Naive B cell (primary cell): ENCODE measurements at regions not wholly inside any gene's neighbourhood (a gene's known extent, or its start where the extent isn't known, plus 50 kb on each side); places are given as distances from the start of the nearest gene placed in this dataset.
A peak's percentile ranks its signal among the peaks of the same experiment; 100 is the strongest.

Source experiments
- ATAC-seq, 2 donors: fragments of 150-1000 bp; cut with Tn5 transposase; 2 replicates each; pipeline ENCODE4 v1.10.0; 2021; ENCODE audit warnings: low read depth in 2 of 2, mild to moderate bottlenecking in 2 of 2, moderate library complexity in 2 of 2
- DNase-seq: peaks from one replicate; pipeline ENCODE4 v3.0.0; 2022
- H3K27ac Mint-ChIP-seq, 6 donors: one replicate each; pipeline ENCODE4 v1.8.0; 2020 to 2022; ENCODE audit warnings: mild to moderate bottlenecking in 6 of 6, mixed read lengths in 6 of 6, moderate library complexity in 5 of 6, inconsistent platforms in 2 of 6
- H3K27me3 Mint-ChIP-seq, 3 donors: one replicate each; pipeline ENCODE4 v1.8.0; 2021 to 2022; ENCODE audit warnings: mixed read lengths in 3 of 3, mild to moderate bottlenecking in 1 of 3
- H3K36me3 Mint-ChIP-seq, 2 donors: one replicate each; pipeline ENCODE4 v1.8.0; 2020 to 2022; ENCODE audit warnings: mixed read lengths in 2 of 2, inconsistent platforms in 1 of 2, mild to moderate bottlenecking in 1 of 2
- H3K4me1 Mint-ChIP-seq, 3 donors: one replicate each; pipeline ENCODE4 v1.8.0; 2020 to 2022; ENCODE audit warnings: mixed read lengths in 3 of 3, inconsistent platforms in 1 of 3, mild to moderate bottlenecking in 1 of 3, moderate library complexity in 1 of 3
- H3K4me3 Mint-ChIP-seq, 8 donors: one replicate each; pipeline ENCODE4 v1.8.0; 2020 to 2022; ENCODE audit warnings: mild to moderate bottlenecking in 8 of 8, mixed read lengths in 8 of 8, moderate library complexity in 8 of 8, inconsistent platforms in 2 of 8
- H3K9me3 Mint-ChIP-seq, 7 donors: one replicate each; pipeline ENCODE4 v1.8.0; 2020 to 2022; ENCODE audit warnings: mixed read lengths in 7 of 7, mild to moderate bottlenecking in 5 of 7, inconsistent platforms in 2 of 7, moderate library complexity in 1 of 7

DNA sequence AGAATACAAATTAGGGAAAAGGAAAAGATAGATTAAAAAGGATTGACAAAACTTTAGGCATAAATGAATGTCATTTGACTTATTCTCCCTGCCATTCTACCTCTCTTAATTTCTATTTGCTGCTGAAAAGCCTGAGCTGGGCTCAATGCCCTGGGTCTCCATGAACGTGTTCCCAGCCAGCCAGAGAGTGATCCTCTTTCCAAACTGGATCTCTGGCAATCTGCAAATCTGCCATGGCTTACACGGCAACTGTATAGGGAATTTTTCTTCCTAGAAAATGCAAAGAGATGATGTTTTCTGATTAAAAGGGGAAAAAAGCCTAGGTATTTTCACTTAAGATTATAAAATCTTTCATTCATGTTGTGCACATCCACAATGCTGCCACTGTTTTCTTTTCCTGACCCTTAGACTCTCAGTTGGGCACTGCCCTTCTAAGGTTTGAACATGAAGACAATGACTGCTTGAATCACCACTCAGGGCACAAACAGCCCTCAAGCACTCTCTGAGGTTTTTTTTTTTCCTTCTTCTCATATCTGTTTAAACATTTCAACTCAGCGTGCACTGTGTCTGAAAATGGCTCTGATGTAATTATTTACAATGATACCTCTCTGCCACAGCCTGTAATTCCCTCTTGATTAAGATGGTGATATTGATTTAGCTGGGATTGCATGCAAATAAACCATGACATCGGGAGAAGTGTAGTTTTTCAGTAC lies 60.3 kb downstream of the DACT1 start:
- Mint-ChIP-seq H3K4me3 (no peak overlapping the region), H3K27ac (no peak overlapping the region), H3K4me1 (no peaks in the 10 kb centered on the region), H3K36me3 (no peaks in the 10 kb centered on the region), H3K27me3 (no peaks in the 10 kb centered on the region), H3K9me3 (peaks cover 0 to 1% (median 0%) of the 10 kb centered on the region in 7 donors)
- no peak for DNase-seq
- no peak for ATAC-seq

DNA sequence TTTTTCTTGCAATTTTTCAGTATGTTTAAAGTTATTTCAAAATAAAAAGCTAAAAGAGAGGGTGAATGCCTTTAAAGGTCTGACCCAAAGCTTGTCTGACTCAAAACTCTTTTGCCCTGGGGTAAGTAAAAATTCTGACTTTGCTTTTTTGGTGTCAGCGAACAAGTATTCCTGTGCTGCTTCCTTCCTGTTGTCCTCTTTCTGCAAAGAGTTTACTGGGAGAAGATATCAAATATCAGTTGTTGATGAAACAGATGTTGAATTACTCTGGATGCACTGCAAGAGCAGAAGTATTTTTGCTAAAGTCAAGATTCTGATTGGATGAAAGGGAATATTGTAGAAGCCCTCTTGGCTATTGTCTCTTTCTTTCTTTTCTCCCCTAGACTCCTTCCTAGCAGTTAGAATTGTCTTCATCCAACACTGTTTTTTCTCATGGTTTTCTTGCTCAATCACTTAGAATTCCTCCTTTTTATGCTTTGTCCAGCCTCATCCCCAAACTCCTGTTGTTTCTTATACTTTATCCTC lies 62.0 kb downstream of the DACT1 start:
- H3K4me1 Mint-ChIP-seq = no peaks in the 10 kb centered on the region

DNA sequence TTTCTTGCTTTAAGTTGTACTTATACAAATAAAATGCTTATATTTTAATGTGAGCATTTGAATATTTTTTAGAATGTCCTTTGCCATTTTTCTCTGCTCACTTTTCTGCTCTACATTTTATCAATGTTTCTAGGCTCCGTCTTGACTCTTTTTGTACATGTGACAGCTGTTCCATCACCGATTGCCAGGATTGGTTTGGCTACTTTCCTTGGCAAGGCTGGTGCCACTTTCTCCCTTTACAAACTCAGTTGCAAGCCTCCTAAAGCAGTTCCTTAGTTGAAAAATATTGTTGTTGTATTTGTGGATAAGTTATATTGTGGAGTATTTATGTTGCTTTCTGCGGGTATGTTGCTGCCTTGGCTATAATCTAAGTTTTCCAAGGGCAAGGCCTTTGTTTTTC lies 63.4 kb downstream of the DACT1 start:
- Mint-ChIP-seq H3K4me3 (no peak overlapping the region), H3K36me3 (no peaks in the 10 kb centered on the region), H3K27ac (peak overlapping the region in 1 of 6 donors; percentile 13), H3K27me3 (no peaks in the 10 kb centered on the region), H3K9me3 (peaks cover 0 to 1% (median 0%) of the 10 kb centered on the region in 7 donors), H3K4me1 (no peaks in the 10 kb centered on the region)
- DNase-seq (no peak), ATAC-seq (no peak)

More for the DNA sequence above, 62.0 kb downstream of the DACT1 start:
- DNase-seq (no peak), ATAC-seq (no peak)
- H3K36me3 Mint-ChIP-seq = no peaks in the 10 kb centered on the region
- no peak overlapping the region for H3K4me3 Mint-ChIP-seq
- H3K27ac Mint-ChIP-seq = no peak overlapping the region
- H3K27me3 Mint-ChIP-seq = no peaks in the 10 kb centered on the region
- H3K9me3 Mint-ChIP-seq = peaks cover 0 to 1% (median 0%) of the 10 kb centered on the region in 7 donors

DNA sequence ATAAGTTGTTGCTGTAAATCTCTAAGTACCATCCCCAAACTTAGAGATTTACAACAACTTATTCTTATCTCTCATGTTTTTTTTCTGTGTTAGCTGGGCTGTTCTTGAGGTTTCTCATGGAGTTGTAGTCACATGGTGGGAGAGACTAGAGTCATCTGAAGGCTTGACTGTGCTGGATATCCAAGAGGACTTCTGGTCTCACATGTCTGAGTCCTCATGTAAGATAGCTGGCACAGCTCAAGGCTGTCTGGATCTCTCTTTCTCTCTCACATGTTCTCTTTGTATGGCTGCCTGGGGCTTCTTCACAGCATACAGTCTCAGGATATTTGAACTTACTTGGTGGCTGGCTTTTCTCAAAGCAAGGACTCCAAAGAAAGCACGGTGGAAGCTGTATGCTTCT lies 63.8 kb downstream of the DACT1 start:
- peaks cover 0 to 1% (median 0%) of the 10 kb centered on the region in 7 donors for H3K9me3 Mint-ChIP-seq
- DNase-seq = no peak
- no peak for ATAC-seq
- no peak overlapping the region for H3K27ac Mint-ChIP-seq
- no peaks in the 10 kb centered on the region for H3K27me3 Mint-ChIP-seq
- no peak overlapping the region for H3K4me3 Mint-ChIP-seq
- H3K4me1 Mint-ChIP-seq = no peaks in the 10 kb centered on the region
- no peaks in the 10 kb centered on the region for H3K36me3 Mint-ChIP-seq

DNA sequence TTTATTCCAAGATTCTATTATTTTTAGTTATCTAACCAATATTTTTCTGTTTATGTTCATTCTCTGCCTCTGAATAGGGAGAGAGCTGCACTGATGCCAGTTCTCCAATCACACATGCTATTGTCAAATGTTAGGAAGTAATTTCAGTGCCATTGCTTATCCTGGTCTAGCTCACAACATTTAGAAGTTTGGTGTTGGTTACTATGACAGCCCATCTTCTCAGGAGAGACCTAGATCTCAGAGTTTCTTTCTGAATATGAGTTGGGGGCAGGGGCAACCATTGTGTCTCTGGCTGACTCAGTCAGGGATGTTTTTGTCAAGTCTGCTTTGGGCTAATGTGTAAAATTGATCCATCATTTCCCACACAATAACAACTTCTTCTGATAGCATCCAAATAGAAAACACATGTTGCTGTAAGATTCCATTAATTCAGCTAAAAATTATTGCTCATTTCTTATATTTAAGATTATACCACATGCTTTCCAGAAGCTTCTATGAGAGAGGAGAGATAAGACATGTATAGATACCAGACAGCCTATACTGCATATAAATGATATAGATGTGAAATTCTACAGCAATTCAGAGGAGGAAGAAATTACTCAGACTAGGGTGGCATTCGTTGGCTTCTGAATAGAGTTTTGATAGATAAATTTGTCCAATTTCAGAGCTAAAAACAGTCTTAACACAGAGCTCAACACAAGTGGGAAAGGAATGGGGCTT lies 64.8 kb downstream of the DACT1 start:
- H3K4me1 Mint-ChIP-seq = no peaks in the 10 kb centered on the region
- H3K27me3 Mint-ChIP-seq = no peaks in the 10 kb centered on the region
- peaks cover 0 to 1% (median 0%) of the 10 kb centered on the region in 7 donors for H3K9me3 Mint-ChIP-seq
- ATAC-seq = no peak
- H3K27ac Mint-ChIP-seq = no peak overlapping the region
- DNase-seq = no peak
- H3K36me3 Mint-ChIP-seq = no peaks in the 10 kb centered on the region
- H3K4me3 Mint-ChIP-seq = no peak overlapping the region

DNA sequence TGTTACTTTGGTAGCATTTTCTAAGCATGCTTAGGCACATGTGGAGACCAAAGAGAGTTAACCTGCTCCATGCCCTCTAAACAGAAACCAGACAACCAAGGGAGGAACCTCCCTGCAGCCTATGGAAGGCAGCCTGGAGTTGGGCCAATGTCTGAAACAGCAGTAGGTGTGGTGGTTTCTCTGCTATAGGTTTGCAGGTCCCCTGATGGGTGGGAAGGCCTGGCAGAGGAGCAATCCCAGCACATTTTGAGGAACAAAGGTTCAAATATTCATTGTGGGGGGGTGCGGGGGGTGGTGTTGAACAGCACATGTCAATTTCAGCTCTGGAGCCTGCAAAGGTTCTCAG lies 65.4 kb downstream of the DACT1 start:
- Mint-ChIP-seq H3K27me3 (no peaks in the 10 kb centered on the region), H3K27ac (no peak overlapping the region), H3K4me3 (no peak overlapping the region), H3K36me3 (no peaks in the 10 kb centered on the region), H3K4me1 (no peaks in the 10 kb centered on the region), H3K9me3 (peaks cover 0 to 1% (median 0%) of the 10 kb centered on the region in 7 donors)
- ATAC-seq = no peak
- no peak for DNase-seq

DNA sequence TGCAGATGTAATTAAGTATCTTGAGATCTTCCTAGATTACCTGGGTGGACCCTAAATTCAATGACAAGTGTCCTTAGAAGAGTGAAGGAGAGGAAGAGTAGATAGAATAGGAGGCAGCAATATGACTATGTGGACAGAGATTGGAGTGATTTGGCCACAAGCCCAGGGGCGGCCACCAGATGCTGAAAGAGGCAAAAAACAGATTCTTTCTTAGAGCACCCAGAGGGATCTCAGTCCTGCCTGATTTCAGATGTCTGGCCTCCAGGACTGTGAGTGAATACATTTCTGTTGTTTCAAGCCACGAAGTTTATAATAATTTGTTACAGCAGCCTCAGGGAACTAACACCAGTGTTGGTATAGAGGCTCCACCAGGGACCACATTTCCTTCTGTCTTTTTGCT lies 67.3 kb downstream of the DACT1 start:
- Mint-ChIP-seq H3K4me3 (no peak overlapping the region), H3K4me1 (no peaks in the 10 kb centered on the region), H3K9me3 (peaks cover 0 to 1% (median 0%) of the 10 kb centered on the region in 7 donors), H3K27ac (no peak overlapping the region), H3K36me3 (no peaks in the 10 kb centered on the region), H3K27me3 (no peaks in the 10 kb centered on the region)
- ATAC-seq = no peak
- no peak for DNase-seq

DNA sequence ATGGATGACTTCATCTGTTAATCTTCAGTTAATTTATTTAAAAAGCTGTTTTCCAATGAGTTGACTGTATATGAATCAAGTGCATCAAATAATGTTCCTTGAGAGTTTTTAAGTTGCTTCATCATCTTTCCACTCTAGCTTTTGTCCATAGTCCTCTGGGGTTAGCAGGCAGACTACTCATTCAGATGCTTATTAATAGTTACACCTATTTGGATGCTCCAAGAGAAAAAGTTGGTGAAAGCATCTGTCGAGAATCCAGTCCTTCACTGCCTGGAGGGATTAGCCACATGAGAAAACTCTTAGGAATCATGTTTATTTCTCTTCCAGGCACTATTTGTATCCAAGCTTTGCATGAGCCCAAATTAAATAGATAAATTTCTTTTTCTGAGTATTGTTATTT lies 70.2 kb downstream of the DACT1 start:
- Mint-ChIP-seq H3K27ac (no peak overlapping the region), H3K36me3 (no peaks in the 10 kb centered on the region), H3K27me3 (peaks cover 0 to 3% (median 0%) of the 10 kb centered on the region in 3 donors), H3K4me3 (no peak overlapping the region), H3K9me3 (no peaks in the 10 kb centered on the region), H3K4me1 (no peaks in the 10 kb centered on the region)
- ATAC-seq (no peak), DNase-seq (no peak)

DNA sequence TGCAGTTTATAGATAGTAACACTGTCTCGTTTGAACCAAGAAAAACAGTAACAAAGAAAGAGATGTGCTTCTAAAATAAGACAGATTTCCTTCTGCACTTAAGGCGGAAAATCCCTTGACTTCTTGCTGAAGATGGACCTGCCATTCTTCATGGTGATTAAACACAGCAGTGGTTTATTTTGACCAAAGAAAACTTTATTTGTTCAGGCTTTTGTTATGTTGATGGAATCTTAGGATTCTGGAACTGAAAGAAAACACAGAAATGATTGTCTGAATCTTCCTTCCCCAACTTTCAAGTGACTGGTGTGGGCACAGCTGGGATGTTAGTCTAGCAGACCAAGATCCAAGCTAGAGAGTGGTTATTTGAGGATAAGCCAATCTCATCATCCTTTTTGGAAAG lies 72.2 kb downstream of the DACT1 start:
- no peak overlapping the region for H3K27ac Mint-ChIP-seq
- no peak overlapping the region for H3K4me3 Mint-ChIP-seq
- no peaks in the 10 kb centered on the region for H3K36me3 Mint-ChIP-seq
- no peaks in the 10 kb centered on the region for H3K9me3 Mint-ChIP-seq
- DNase-seq = no peak
- no peak for ATAC-seq
- H3K4me1 Mint-ChIP-seq = no peaks in the 10 kb centered on the region
- H3K27me3 Mint-ChIP-seq = peaks cover 0 to 3% (median 0%) of the 10 kb centered on the region in 3 donors

DNA sequence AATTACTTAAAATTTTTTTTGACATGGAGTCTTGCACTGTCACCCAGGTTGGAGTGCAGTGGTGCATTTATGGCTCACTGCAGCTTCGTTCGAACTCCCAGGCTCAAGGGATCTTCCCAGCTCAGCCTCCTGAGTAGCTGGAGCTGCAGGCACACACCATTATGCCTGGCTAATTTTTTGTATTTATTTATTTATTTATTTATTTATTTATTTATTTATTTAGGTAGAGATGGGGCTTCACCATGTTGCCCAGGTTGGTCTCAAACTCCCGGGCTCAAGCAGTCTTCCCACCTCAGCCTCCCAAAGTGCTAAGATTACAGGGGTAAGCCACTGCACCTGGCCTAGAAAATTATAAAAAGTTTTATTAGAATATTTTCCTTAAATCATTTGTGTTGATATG lies 73.6 kb downstream of the DACT1 start:
- Mint-ChIP-seq H3K4me3 (no peak overlapping the region), H3K27me3 (peaks cover 0 to 3% (median 0%) of the 10 kb centered on the region in 3 donors), H3K36me3 (no peaks in the 10 kb centered on the region), H3K9me3 (no peaks in the 10 kb centered on the region), H3K27ac (no peak overlapping the region), H3K4me1 (peaks cover 0 to 1% (median 0%) of the 10 kb centered on the region in 3 donors)
- ATAC-seq (no peak), DNase-seq (no peak)

DNA sequence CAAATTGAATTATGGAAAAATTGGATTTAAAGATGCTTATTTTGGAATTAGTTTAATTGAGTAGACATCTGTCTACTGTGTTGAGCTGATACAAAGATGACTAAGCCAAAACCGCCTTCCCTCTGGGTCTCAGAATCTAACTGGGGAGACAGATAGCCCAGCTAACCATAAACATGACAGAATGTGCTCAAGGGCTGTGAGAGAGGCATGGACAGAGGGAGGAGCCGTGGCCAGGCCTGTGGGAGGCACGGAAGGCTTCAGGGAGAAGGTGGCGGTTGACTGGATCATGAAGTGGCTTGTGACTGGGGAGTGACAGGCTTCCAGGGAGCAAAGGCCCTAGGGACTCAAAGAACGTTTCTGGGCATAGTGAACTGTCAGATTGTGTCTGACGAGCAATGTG lies 74.6 kb downstream of the DACT1 start:
- H3K9me3 Mint-ChIP-seq = no peaks in the 10 kb centered on the region
- peaks cover 0 to 4% (median 0%) of the 10 kb centered on the region in 3 donors for H3K4me1 Mint-ChIP-seq
- no peak overlapping the region for H3K4me3 Mint-ChIP-seq
- H3K36me3 Mint-ChIP-seq = no peaks in the 10 kb centered on the region
- no peak overlapping the region for H3K27ac Mint-ChIP-seq
- peaks cover 0 to 3% (median 0%) of the 10 kb centered on the region in 3 donors for H3K27me3 Mint-ChIP-seq
- DNase-seq (no peak), ATAC-seq (no peak)

DNA sequence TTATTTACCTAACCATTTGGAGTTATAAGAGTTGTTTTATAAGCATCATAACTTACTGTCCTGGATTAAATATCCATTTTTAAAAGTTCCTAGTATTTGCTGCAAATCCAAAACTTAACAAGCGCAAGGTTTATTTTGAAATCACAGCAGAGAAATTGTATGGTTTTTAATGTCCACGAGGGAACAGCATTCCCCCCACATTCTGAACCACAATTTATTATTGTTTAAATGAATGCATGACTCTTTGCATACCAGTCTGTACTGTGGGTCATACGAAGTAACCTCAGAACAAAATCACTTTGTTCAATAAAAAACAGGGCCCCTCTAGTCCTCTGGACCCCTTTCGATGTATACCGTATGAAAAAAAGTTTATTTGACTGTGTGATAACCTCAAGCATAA lies 75.9 kb downstream of the DACT1 start:
- Mint-ChIP-seq H3K27me3 (peaks cover 0 to 3% (median 0%) of the 10 kb centered on the region in 3 donors), H3K4me1 (peaks cover 0 to 4% (median 0%) of the 10 kb centered on the region in 3 donors), H3K36me3 (no peaks in the 10 kb centered on the region), H3K27ac (no peak overlapping the region), H3K9me3 (no peaks in the 10 kb centered on the region), H3K4me3 (no peak overlapping the region)
- DNase-seq (no peak), ATAC-seq (no peak)

DNA sequence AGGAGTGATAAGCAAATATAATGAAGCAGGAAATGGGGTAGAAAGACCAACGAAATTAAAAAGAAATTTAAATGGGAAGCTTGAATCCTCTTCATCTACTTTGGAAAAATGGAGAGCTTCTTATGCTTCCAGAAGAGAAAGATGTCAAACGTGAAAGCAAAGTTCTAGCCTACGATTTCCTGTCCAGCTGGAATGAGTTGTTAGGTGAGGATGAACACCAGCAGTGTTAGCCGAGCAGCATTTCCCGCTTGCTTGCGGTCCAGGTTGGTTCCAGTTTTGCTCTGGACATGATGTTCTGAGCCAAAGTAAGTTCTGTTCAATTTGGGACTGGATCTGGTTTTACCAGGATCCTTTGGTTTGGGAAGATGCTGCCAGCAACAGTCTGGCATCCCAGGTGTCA lies 78.9 kb downstream of the DACT1 start:
- no peaks in the 10 kb centered on the region for H3K36me3 Mint-ChIP-seq
- peaks cover 0 to 5% (median 0%) of the 10 kb centered on the region in 7 donors for H3K9me3 Mint-ChIP-seq
- H3K4me1 Mint-ChIP-seq = peaks cover 0 to 4% (median 0%) of the 10 kb centered on the region in 3 donors
- no peak for DNase-seq
- H3K27ac Mint-ChIP-seq = no peak overlapping the region
- H3K27me3 Mint-ChIP-seq = peaks cover 0 to 8% (median 0%) of the 10 kb centered on the region in 3 donors
- no peak for ATAC-seq
- H3K4me3 Mint-ChIP-seq = no peak overlapping the region

DNA sequence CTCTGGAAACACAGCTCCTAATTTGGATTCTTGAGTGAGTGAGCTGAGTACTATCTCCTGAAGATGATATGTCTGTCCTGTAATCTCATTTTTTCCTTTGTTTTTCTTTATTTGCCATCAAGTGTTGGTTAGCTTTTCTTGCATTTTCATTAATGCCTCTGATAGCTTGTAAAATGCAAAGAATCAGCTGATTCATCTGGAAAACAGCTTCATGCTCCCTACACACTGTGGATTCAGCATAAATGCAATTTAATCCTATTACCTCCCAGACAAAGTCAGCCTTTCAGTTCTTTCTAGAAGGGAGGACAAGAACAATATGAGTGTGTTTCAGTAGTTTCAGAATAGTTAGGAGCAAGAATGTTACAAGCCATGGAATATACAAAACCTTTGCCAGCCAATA lies 79.4 kb downstream of the DACT1 start:
- Mint-ChIP-seq H3K4me1 (peaks cover 0 to 4% (median 0%) of the 10 kb centered on the region in 3 donors), H3K9me3 (peaks cover 0 to 5% (median 0%) of the 10 kb centered on the region in 7 donors), H3K27ac (no peak overlapping the region), H3K36me3 (no peaks in the 10 kb centered on the region), H3K4me3 (no peak overlapping the region), H3K27me3 (peaks cover 0 to 7% (median 0%) of the 10 kb centered on the region in 3 donors)
- DNase-seq (no peak), ATAC-seq (no peak)
